ENCODE measurements at regions not wholly inside any gene's neighbourhood (a gene's known extent, or its start where the extent isn't known, plus 50 kb on each side); places are given as distances from the start of the nearest gene placed in this dataset.

- no peaks in the 10 kb centered on the region for H3K4me1 ChIP-seq
- H3K27me3 ChIP-seq = no peaks in the 10 kb centered on the region
- ATAC-seq = no peak
- no peaks in the 10 kb centered on the region for H3K9me3 ChIP-seq
- TF ChIP-seq CTCF (IDR thresholded peaks at IDR 0.05) (no peak), POLR2A (IDR thresholded peaks at IDR 0.05) (no peak)
- no peak overlapping the region for H3K4me3 ChIP-seq
- intact Hi-C loops (cut with DNase I) = no loop called here
- WGBS, 4 donors = 72 to 82% (median 75%) methylated on average over 4 of the region's 4 CpGs
- DNase-seq = no peak
- H3K36me3 ChIP-seq = no peaks in the 10 kb centered on the region
- H3K27ac ChIP-seq = no peak overlapping the region
Measured at GRCh38 chr12:58163021-58163420, 221.7 kb downstream of the ATP23 start.

GRCh38 chr12:58166643-58167042 lies 225.3 kb downstream of the ATP23 start:
- Histone ChIP-seq H3K9me3 (no peaks in the 10 kb centered on the region), H3K27ac (no peak overlapping the region), H3K27me3 (no peaks in the 10 kb centered on the region), H3K4me3 (no peak overlapping the region), H3K4me1 (peaks cover 0 to under 1% (median 0%) of the 10 kb centered on the region in 12 donors), H3K36me3 (no peaks in the 10 kb centered on the region)
- 60 to 83% (median 71%) methylated on average over 5 of the region's 5 CpGs for WGBS, 4 donors
- intact Hi-C loops (cut with DNase I) = no loop called here
- TF ChIP-seq CTCF (IDR thresholded peaks at IDR 0.05) = no peak
- no peak for TF ChIP-seq POLR2A (IDR thresholded peaks at IDR 0.05)
- ATAC-seq (no peak), DNase-seq (no peak)

- no peak for ATAC-seq
- WGBS, 4 donors = 0 to 68% (median 21%) methylated on average over 1 of the region's 1 CpG
- Histone ChIP-seq H3K9me3 (no peaks in the 10 kb centered on the region), H3K4me3 (no peak overlapping the region), H3K4me1 (peaks cover 0 to 3% (median 0%) of the 10 kb centered on the region in 12 donors), H3K27ac (no peak overlapping the region), H3K36me3 (no peaks in the 10 kb centered on the region), H3K27me3 (no peaks in the 10 kb centered on the region)
- no peak for TF ChIP-seq CTCF (IDR thresholded peaks at IDR 0.05)
- no peak for TF ChIP-seq POLR2A (IDR thresholded peaks at IDR 0.05)
- intact Hi-C loops (cut with DNase I) = no loop called here
- no peak for DNase-seq
Measured at GRCh38 chr12:58167622-58168021, 226.3 kb downstream of the ATP23 start.

- 52 to 55% (median 54%) methylated on average over 2 of the region's 2 CpGs for WGBS, 4 donors
- H3K4me3 ChIP-seq = no peak overlapping the region
- intact Hi-C loops (cut with DNase I) = loop anchor here in 2 of 10 donors (10.0 kb wide), 2 partner anchors 135 to 185 kb away; no protein-coding TSS in a partner anchor
- peaks cover 0 to 4% (median 0%) of the 10 kb centered on the region in 12 donors for H3K4me1 ChIP-seq
- no peak overlapping the region for H3K27ac ChIP-seq
- H3K36me3 ChIP-seq = no peaks in the 10 kb centered on the region
- no peaks in the 10 kb centered on the region for H3K27me3 ChIP-seq
- H3K9me3 ChIP-seq = no peaks in the 10 kb centered on the region
- no peak for DNase-seq
- TF ChIP-seq CTCF (IDR thresholded peaks at IDR 0.05) (no peak), POLR2A (IDR thresholded peaks at IDR 0.05) (no peak)
- no peak for ATAC-seq
Measured at GRCh38 chr12:58169826-58170225, 228.5 kb downstream of the ATP23 start.
